ENCODE measurements at regions not wholly inside any gene's neighbourhood (a gene's known extent, or its start where the extent isn't known, plus 50 kb on each side); places are given as distances from the start of the nearest gene placed in this dataset.

DNA sequence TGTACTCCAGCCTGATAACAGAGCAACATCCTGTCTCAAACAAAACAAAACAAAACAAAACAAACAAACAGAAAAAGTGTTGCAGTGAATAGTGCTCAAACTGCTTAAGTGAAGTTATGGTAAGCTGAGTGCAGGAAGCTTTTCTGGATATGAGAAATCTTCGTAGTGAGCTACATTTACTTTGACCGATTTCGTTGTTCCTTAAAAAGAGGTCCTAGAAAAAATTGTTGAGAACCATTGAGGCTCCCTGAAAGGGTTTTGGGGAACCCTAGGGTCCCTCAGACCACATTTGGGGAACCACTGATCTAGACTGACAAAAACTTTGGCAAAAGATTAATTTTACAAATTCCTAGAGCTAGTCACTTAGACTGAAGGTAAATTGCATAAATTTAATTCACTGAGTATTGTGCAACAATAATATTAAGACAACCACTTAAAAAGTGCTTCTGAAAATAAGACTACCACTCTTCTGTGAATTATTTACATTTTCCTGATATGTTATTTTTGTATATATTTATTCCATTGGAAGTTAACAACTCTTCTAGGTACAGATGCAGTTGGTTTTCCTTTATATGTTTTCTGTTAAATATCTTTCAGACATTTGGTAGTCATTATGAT is 149.6 kb downstream of the FHIP1A start:
- no peaks in the 10 kb centered on the region for H3K9me3 ChIP-seq
- no peak overlapping the region for H3K4me3 ChIP-seq
- intact Hi-C loops (cut with DNase I; ENCODE audit: low total_unique reads) = no loop called here
- WGBS, 5 donors = 88 to 94% (median 90%) methylated on average over 3 of the region's 3 CpGs
- no peaks in the 10 kb centered on the region for H3K4me1 ChIP-seq
- TF ChIP-seq, protein P1, sequence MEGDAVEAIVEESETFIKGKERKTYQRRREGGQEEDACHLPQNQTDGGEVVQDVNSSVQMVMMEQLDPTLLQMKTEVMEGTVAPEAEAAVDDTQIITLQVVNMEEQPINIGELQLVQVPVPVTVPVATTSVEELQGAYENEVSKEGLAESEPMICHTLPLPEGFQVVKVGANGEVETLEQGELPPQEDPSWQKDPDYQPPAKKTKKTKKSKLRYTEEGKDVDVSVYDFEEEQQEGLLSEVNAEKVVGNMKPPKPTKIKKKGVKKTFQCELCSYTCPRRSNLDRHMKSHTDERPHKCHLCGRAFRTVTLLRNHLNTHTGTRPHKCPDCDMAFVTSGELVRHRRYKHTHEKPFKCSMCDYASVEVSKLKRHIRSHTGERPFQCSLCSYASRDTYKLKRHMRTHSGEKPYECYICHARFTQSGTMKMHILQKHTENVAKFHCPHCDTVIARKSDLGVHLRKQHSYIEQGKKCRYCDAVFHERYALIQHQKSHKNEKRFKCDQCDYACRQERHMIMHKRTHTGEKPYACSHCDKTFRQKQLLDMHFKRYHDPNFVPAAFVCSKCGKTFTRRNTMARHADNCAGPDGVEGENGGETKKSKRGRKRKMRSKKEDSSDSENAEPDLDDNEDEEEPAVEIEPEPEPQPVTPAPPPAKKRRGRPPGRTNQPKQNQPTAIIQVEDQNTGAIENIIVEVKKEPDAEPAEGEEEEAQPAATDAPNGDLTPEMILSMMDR (IDR thresholded peaks at IDR 0.05 in 8 of 11, conservative IDR thresholded peaks at IDR 0.05 in 3 of 11) = no peak
- TF ChIP-seq POLR2A (IDR thresholded peaks at IDR 0.05) = no peak
- no peak for TF ChIP-seq POLR2AphosphoS5 (IDR thresholded peaks at IDR 0.05)
- H3K27me3 ChIP-seq (replicated peaks in 1 of 7) = no peaks in the 10 kb centered on the region
- no peak for DNase-seq
- H3K36me3 ChIP-seq = no peaks in the 10 kb centered on the region
- H3K27ac ChIP-seq = no peak overlapping the region

DNA sequence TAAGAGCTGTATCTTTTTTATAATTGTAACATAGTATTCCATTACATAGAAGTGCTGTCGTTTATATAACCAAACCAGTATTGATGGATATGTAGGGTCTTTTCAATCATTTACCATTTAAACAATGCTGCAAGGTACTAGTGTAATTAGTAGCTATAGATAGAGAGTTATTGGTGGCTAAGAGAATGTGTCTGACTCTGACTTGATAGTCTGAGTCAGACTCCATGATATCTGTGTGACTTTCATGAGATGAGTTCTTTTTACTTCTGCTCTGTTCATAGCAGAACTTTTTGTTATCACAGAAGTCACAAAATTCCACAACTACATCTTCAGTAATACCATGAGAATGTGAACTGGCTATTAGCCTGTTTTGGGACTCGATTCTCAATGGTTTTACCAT is 150.6 kb downstream of the FHIP1A start:
- no peak for DNase-seq
- no peak overlapping the region for H3K27ac ChIP-seq
- TF ChIP-seq POLR2AphosphoS5 (IDR thresholded peaks at IDR 0.05) (no peak), POLR2A (IDR thresholded peaks at IDR 0.05) (no peak)
- TF ChIP-seq, protein P1 (IDR thresholded peaks at IDR 0.05 in 8 of 11, conservative IDR thresholded peaks at IDR 0.05 in 3 of 11) = no peak
- H3K27me3 ChIP-seq (replicated peaks in 1 of 7) = no peaks in the 10 kb centered on the region
- no peak overlapping the region for H3K4me3 ChIP-seq
- intact Hi-C loops (cut with DNase I; ENCODE audit: low total_unique reads) = no loop called here
- 71 to 89% (median 77%) methylated on average over 2 of the region's 2 CpGs for WGBS, 5 donors
- H3K4me1 ChIP-seq = no peaks in the 10 kb centered on the region
- H3K36me3 ChIP-seq = no peaks in the 10 kb centered on the region
- H3K9me3 ChIP-seq = no peaks in the 10 kb centered on the region

DNA sequence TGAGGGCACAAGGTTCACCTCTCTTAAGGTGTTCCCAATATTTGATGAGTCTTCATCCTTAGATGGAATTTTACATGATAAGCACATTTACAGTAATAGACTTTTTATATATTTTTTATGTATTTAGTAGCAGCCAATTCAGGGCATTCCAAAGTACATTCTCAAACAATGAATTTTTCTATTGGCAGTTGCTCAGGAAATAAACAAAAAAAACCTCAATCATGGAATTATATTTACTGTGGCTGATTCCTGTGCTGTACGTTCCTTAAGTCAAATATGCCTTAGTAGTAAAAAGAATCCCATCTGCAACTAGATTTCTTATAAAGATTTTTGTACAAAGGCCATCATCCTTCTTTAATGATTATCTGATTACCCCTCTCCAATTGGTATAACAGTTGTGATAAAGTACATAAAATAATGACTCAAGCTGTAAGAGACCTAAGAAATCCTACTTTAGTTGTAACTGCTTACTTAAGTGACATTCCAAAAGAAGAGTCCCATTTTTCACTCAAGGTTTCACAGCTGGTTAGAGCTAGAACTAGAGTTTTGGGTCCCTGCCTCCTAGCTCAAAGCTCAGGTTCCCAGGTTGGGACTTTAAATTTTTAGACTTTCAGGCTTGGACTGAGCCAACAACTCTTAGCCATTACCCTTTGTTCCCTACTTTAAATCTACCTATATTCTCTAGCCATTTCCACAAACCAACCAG is 152.7 kb downstream of the FHIP1A start:
- intact Hi-C loops (cut with DNase I; ENCODE audit: low total_unique reads) = no loop called here
- DNase-seq = no peak
- Histone ChIP-seq H3K27ac (no peak overlapping the region), H3K9me3 (no peaks in the 10 kb centered on the region), H3K4me3 (no peak overlapping the region), H3K4me1 (no peaks in the 10 kb centered on the region), H3K27me3 (replicated peaks in 1 of 7) (peaks cover 0 to 5% (median 0%) of the 10 kb centered on the region in 7 donors), H3K36me3 (no peaks in the 10 kb centered on the region)
- no peak for TF ChIP-seq POLR2AphosphoS5 (IDR thresholded peaks at IDR 0.05)
- TF ChIP-seq POLR2A (IDR thresholded peaks at IDR 0.05) = no peak
- TF ChIP-seq, protein P1 (IDR thresholded peaks at IDR 0.05 in 8 of 11, conservative IDR thresholded peaks at IDR 0.05 in 3 of 11) = no peak
- WGBS, 5 donors = 60 to 71% (median 67%) methylated on average over 1 of the region's 1 CpG

DNA sequence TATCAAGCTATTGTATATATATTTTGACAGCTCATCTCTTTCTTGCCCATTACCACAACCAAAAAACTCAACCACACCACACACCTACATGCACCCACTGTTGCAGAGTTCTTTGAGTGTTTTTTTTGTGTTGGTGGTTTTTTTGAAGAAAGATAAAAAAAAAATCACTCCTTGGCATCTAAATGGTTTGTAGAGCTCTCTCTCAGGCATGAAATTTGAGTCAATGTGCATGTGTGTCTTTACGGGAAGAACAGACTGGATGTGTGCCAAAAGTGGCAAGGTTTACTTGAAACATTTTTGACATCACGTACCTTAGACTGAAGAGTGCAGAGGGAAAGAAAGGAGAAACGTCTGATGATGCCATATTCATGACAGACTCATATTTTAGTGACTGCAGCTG is 154.2 kb downstream of the FHIP1A start:
- H3K27ac ChIP-seq = no peak overlapping the region
- H3K9me3 ChIP-seq = no peaks in the 10 kb centered on the region
- 30 to 44% (median 34%) methylated on average over 3 of the region's 3 CpGs for WGBS, 5 donors
- intact Hi-C loops (cut with DNase I; ENCODE audit: low total_unique reads) = no loop called here
- peaks cover 0 to 5% (median 0%) of the 10 kb centered on the region in 7 donors for H3K27me3 ChIP-seq (replicated peaks in 1 of 7)
- H3K36me3 ChIP-seq = no peaks in the 10 kb centered on the region
- no peaks in the 10 kb centered on the region for H3K4me1 ChIP-seq
- H3K4me3 ChIP-seq = no peak overlapping the region
- DNase-seq = no peak
- TF ChIP-seq POLR2AphosphoS5 (IDR thresholded peaks at IDR 0.05) = no peak
- TF ChIP-seq POLR2A (IDR thresholded peaks at IDR 0.05) = no peak
- TF ChIP-seq, protein P1 (IDR thresholded peaks at IDR 0.05 in 8 of 11, conservative IDR thresholded peaks at IDR 0.05 in 3 of 11) = no peak
